ENCODE measurements at regions not wholly inside any gene's neighbourhood (a gene's known extent, or its start where the extent isn't known, plus 50 kb on each side); places are given as distances from the start of the nearest gene placed in this dataset.

DNA sequence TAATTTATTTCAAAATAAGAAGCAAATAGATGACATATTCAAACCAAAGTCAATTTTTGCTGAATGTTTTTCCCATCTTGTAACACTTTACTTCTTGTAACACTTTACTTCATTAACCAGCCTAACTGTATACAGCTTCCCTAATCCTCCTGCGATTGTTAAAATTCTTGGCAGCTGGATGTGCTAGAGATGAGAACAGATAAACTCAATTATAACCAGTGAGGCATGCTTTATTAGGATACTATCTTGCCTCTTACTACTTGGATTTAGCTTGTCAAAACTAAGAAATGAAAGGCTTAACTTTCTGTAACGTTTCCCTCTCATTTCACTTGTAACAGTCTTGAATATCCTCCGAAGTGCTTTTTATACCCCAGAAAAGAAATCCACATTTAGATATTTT is 94.1 kb upstream of the BMP5 start:
- ATAC-seq (no peak), DNase-seq (no peak)
- no peaks in the 10 kb centered on the region for H3K9me3 ChIP-seq
- H3K36me3 ChIP-seq (ENCODE audit: low read depth): no peaks in the 10 kb centered on the region
- no peak overlapping the region for H3K4me3 ChIP-seq
- TF ChIP-seq CTCF (IDR thresholded peaks at IDR 0.05): no peak
- intact Hi-C loops (cut with DNase I, micrococcal nuclease): no loop called here
- H3K4me1 ChIP-seq (ENCODE audit: low read depth): no peaks in the 10 kb centered on the region

DNA sequence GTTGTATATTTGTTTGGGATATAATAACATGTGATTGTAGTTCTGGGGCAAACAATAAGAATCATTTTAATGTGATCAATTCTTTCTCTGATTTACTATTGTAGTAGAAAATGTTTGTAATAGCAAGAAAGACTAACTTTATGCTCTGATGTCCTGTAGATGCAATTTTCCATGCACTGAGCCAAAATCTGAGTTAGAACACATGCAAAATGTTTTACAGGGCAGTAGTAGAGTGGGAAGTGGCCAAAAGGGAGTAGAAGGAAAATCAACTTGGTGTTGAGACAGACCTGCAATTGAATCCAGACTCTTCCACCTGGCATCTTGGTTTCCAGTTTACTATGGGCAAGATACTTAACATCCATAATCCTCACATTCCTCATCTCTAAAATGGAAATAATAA is 93.5 kb upstream of the BMP5 start:
- no peak for DNase-seq
- H3K36me3 ChIP-seq (ENCODE audit: low read depth): no peaks in the 10 kb centered on the region
- TF ChIP-seq CTCF (IDR thresholded peaks at IDR 0.05): no peak
- H3K9me3 ChIP-seq: no peaks in the 10 kb centered on the region
- no peak overlapping the region for H3K4me3 ChIP-seq
- no peaks in the 10 kb centered on the region for H3K4me1 ChIP-seq (ENCODE audit: low read depth)
- intact Hi-C loops (cut with DNase I, micrococcal nuclease): no loop called here
- no peak for ATAC-seq

- Histone ChIP-seq H3K4me1 (ENCODE audit: low read depth) (no peaks in the 10 kb centered on the region), H3K4me3 (no peak overlapping the region), H3K36me3 (ENCODE audit: low read depth) (no peaks in the 10 kb centered on the region), H3K9me3 (no peaks in the 10 kb centered on the region)
- intact Hi-C loops (cut with DNase I, micrococcal nuclease): no loop called here
- DNase-seq (no peak), ATAC-seq (no peak)
- no peak for TF ChIP-seq CTCF (IDR thresholded peaks at IDR 0.05)
Observed at GRCh38 chr6:55964136-55964535, 88.7 kb upstream of the BMP5 start.

- Histone ChIP-seq H3K4me3 (no peak overlapping the region), H3K36me3 (ENCODE audit: low read depth) (no peaks in the 10 kb centered on the region), H3K4me1 (ENCODE audit: low read depth) (no peaks in the 10 kb centered on the region), H3K9me3 (no peaks in the 10 kb centered on the region)
- DNase-seq (no peak), ATAC-seq (no peak)
- no peak for TF ChIP-seq CTCF (IDR thresholded peaks at IDR 0.05)
- intact Hi-C loops (cut with DNase I, micrococcal nuclease): no loop called here
Observed at GRCh38 chr6:55963301-55963700, 87.9 kb upstream of the BMP5 start.

DNA sequence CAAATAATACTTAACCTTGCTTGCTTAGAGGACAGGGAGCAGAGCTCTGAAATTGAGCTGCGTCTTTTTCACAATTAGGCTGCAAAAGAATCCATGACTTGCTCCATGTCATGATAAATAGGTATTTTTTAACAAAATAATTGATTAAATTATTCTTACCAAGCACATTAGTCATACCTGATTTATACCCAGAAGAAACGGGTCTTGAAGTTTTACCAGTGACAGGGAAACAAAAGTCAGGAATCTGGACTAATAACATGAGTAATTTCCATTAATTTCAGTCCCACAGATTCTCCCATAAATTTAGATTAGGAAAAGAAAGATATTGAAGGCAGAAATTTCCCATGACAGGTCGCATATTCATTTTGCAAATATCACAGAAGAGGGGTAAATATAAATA is 85.0 kb upstream of the BMP5 start:
- intact Hi-C loops (cut with DNase I, micrococcal nuclease): no loop called here
- Histone ChIP-seq H3K4me1 (ENCODE audit: low read depth) (no peaks in the 10 kb centered on the region), H3K4me3 (no peak overlapping the region), H3K36me3 (ENCODE audit: low read depth) (no peaks in the 10 kb centered on the region), H3K9me3 (no peaks in the 10 kb centered on the region)
- DNase-seq (no peak), ATAC-seq (no peak)
- TF ChIP-seq CTCF (IDR thresholded peaks at IDR 0.05): no peak

GRCh38 chr6:55958790-55959189 is 83.4 kb upstream of the BMP5 start:
- Histone ChIP-seq H3K4me3 (no peak overlapping the region), H3K36me3 (ENCODE audit: low read depth) (no peaks in the 10 kb centered on the region), H3K4me1 (ENCODE audit: low read depth) (no peaks in the 10 kb centered on the region), H3K9me3 (no peaks in the 10 kb centered on the region)
- TF ChIP-seq CTCF (IDR thresholded peaks at IDR 0.05): no peak
- ATAC-seq: no peak
- intact Hi-C loops (cut with DNase I, micrococcal nuclease): no loop called here
- no peak for DNase-seq

All from mucosa of descending colon (tissue), 3 donors.